Glutamatergic neuron (in vitro differentiated cells): ENCODE measurements at regions not wholly inside any gene's neighbourhood (a gene's known extent, or its start where the extent isn't known, plus 50 kb on each side); places are given as distances from the start of the nearest gene placed in this dataset.

Experiments
- DNase-seq: peaks from one replicate; pipeline ENCODE4 v3.0.0; 2022
- H3K27ac Mint-ChIP-seq: one replicate; pipeline ENCODE4 v1.8.0; 2020; ENCODE audit warnings: mild to moderate bottlenecking, mixed read lengths, inconsistent platforms; ENCODE audit not compliant: unreplicated experiment
- H3K27me3 Mint-ChIP-seq: one replicate; pipeline ENCODE4 v1.8.0; 2020; ENCODE audit warnings: mild to moderate bottlenecking, moderate library complexity, mixed read lengths, inconsistent platforms; ENCODE audit not compliant: unreplicated experiment
- H3K36me3 Mint-ChIP-seq: one replicate; pipeline ENCODE4 v1.8.0; 2020; ENCODE audit warnings: mild to moderate bottlenecking, mixed read lengths, inconsistent platforms; ENCODE audit not compliant: unreplicated experiment
- H3K4me1 Mint-ChIP-seq: one replicate; pipeline ENCODE4 v1.8.0; 2020; ENCODE audit warnings: mild to moderate bottlenecking, low read depth, mixed read lengths, inconsistent platforms; ENCODE audit not compliant: unreplicated experiment
- H3K4me3 Mint-ChIP-seq: one replicate; pipeline ENCODE4 v1.8.0; 2020; ENCODE audit warnings: mild to moderate bottlenecking, mixed read lengths, inconsistent platforms; ENCODE audit not compliant: unreplicated experiment
- H3K9me3 Mint-ChIP-seq: one replicate; pipeline ENCODE4 v1.8.0; 2020; ENCODE audit warnings: mild to moderate bottlenecking, moderate library complexity, mixed read lengths, inconsistent platforms; ENCODE audit not compliant: unreplicated experiment
- CTCF ChIP-seq: fragments of 200-600 bp; sonication (generic); IDR thresholded peaks from one replicate; pipeline ENCODE4 v1.5.0; 2021; ENCODE audit not compliant: partially characterized antibody, unreplicated experiment

DNA sequence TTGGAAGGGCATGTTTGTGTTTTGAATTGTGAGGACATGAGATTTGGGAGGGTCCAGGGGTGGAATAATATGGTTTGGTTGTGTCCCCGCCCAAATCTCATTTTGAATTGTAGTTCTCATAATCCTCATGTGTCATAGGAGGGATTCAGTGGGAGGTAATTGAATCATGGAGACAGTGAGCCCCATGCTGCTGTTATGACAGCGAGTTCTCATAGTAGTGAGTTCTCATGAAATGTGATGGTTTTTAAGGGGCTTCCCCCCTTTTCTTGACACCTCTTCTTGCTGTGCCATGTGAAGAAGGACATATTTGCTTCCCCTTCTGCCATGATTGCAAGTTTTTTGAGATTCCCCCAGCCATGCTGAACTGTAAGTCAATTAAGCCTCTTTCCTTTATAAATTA, 260.0 kb downstream of the DUSP6 start:
- no peak for DNase-seq
- TF ChIP-seq CTCF = no peak
- Mint-ChIP-seq H3K27ac (no peak overlapping the region), H3K9me3 (peaks cover 15% of the 10 kb centered on the region), H3K4me3 (no peak overlapping the region), H3K27me3 (no peaks in the 10 kb centered on the region), H3K36me3 (peaks cover 23% of the 10 kb centered on the region), H3K4me1 (peaks cover 4% of the 10 kb centered on the region)

DNA sequence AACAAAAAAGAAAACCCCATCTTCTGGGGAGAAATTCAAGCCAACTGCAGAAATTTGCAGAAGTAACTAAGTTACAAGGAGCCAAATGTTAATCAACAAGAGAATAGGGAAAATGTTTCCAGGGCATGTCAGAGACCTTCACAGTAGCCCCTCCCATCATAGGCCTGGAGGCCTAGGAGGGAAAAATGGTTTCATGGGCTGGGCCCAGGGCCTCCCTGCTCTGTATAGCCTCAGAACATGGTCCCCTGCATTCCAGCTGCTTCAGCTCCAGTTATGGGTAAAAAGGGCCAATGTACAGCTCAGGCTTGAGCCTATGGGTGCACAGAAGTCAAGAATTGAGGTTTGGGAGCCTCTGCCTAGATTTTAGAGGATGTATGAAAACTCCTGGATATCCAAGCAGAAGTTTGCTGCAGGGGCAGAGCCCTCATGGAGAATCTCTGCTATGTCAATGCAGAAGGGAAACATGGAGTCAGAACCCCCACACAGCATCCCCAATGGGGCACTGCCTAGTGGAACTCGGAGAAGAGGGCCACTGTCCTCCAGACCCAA, 260.9 kb downstream of the DUSP6 start:
- H3K4me1 Mint-ChIP-seq = peaks cover 5% of the 10 kb centered on the region

DNA sequence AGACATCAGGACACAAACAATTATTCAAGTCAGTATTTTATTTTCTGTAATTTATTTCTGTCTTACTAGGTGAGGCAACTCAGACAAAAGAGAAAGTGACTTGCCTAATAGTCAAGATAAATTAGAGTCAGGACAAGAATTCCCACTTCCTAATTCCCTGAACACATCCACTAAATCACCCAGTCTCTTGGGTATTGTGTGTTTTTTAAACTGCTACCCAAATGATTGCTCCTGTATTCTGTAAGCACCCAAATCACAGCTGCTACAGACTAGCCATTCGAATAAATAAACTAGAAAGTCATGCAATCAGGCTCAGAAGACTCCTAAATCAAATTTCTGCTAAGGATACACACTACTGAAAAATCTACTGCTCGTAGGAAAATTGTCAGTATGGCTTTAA, 263.0 kb downstream of the DUSP6 start:
- no peak for DNase-seq
- peaks cover 18% of the 10 kb centered on the region for H3K4me1 Mint-ChIP-seq
- peaks cover under 1% of the 10 kb centered on the region for H3K27me3 Mint-ChIP-seq
- peaks cover 15% of the 10 kb centered on the region for H3K9me3 Mint-ChIP-seq
- no peak overlapping the region for H3K4me3 Mint-ChIP-seq
- peaks cover 23% of the 10 kb centered on the region for H3K36me3 Mint-ChIP-seq
- H3K27ac Mint-ChIP-seq = no peak overlapping the region
- TF ChIP-seq CTCF = no peak

More for the DNA sequence above, 260.9 kb downstream of the DUSP6 start:
- TF ChIP-seq CTCF = no peak
- no peak for DNase-seq
- H3K27me3 Mint-ChIP-seq = no peaks in the 10 kb centered on the region
- peaks cover 15% of the 10 kb centered on the region for H3K9me3 Mint-ChIP-seq
- H3K27ac Mint-ChIP-seq = no peak overlapping the region
- H3K36me3 Mint-ChIP-seq = peaks cover 23% of the 10 kb centered on the region
- no peak overlapping the region for H3K4me3 Mint-ChIP-seq

DNA sequence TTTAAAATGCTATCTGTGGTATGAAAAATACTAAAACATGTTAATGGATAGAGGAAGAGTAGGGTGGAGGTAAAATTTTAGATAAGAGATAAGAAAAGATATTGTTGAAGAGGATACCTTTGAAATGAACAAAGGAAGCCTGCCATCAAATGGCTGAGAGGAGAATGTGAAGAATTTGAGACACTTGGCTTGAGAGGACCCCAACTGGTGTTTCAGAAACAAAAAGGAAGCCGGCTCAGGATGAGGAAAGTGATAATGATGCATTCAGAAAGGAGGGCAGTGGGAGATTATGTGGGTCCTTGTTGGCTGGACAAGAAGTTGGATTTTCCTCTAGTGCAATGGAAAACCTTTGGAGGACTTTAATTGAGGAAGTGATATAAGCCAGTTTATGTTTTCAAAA, 264.4 kb downstream of the DUSP6 start:
- H3K4me1 Mint-ChIP-seq = peaks cover 25% of the 10 kb centered on the region
- no peak overlapping the region for H3K4me3 Mint-ChIP-seq
- H3K27ac Mint-ChIP-seq = peak overlapping the region; percentile 25

More for the DNA sequence above, 264.4 kb downstream of the DUSP6 start:
- no peak for DNase-seq
- TF ChIP-seq CTCF = no peak
- Mint-ChIP-seq H3K36me3 (peaks cover 22% of the 10 kb centered on the region), H3K9me3 (peaks cover 14% of the 10 kb centered on the region), H3K27me3 (peaks cover 2% of the 10 kb centered on the region)
